D721Med (cell line): ENCODE measurements at regions not wholly inside any gene's neighbourhood (a gene's known extent, or its start where the extent isn't known, plus 50 kb on each side); places are given as distances from the start of the nearest gene placed in this dataset.

ENCODE experiments used
- DNase-seq: peaks from one replicate; pipeline ENCODE4 v3.0.0; 2011; ENCODE audit warnings: low spot score; ENCODE audit not compliant: insufficient read length
- FAIRE-seq: peaks from 2 replicates; lab custom pipeline; 2011; peaks lifted over from hg19 to GRCh38; lab: Jason Lieb, UNC
- CTCF ChIP-seq: IDR thresholded peaks from 2 replicates; pipeline ENCODE4 v1.5.1; 2012; ENCODE audit warnings: mild to moderate bottlenecking, control low read depth; ENCODE audit not compliant: insufficient read depth; ENCODE audit errors: missing control alignments

GRCh38 chr6:58419321-58419720 lies 1101.9 kb downstream of the PRIM2 start:
- no peak for TF ChIP-seq CTCF
- FAIRE-seq (no peak), DNase-seq (no peak)
